ENCODE measurements at regions not wholly inside any gene's neighbourhood (a gene's known extent, or its start where the extent isn't known, plus 50 kb on each side); places are given as distances from the start of the nearest gene placed in this dataset.

DNA sequence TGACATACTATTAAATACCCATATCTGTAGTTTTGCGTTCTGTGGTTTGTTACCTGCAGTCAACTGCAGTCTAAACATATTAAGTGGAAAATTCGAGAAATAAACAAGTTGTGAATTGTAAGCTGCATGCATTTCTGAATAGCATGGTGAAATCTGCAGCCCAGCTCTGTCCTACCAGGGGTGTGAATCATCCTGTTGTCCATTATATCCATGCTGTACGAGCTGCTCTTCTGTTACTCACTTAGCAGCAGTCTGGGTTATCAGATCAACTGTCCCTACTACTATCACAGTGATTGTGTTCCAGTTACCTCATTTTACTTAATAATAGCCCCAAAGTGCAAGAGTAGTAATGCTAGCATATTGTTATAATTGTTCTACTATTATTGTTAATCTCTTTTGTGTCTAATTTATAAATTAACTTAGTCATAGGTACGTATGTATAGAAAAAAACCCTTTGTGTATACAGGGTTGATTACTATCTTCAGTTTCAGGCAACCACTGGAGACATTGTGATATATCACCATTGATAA is 173.7 kb upstream of the FAT4 start:
- DNase-seq = no peak

- no peak for DNase-seq
These were observed 179.1 kb upstream of the FAT4 start for GRCh38 chr4:125135652-125136051.

DNA sequence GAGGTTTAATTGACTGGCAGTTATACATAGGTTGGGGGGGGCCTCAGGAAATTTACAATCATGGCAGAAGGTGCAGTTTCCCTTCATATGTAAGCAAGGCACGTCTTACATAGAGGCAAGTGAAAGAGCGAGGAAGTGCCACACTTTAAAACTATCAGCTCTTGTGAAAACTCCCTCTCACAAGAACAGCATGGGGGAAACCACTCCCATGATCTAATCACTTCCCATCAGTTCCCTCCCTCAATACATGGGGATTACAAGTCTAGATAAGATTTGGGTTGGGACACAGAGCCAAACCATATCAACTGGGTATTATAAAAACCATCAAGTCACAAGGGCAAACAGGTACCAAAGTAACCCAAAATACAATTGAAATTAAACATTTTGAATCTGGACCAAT is 182.0 kb upstream of the FAT4 start:
- DNase-seq = no peak

- DNase-seq = no peak
These were observed 182.7 kb upstream of the FAT4 start for GRCh38 chr4:125131891-125132680.

GRCh38 chr4:125125276-125125675 is 189.5 kb upstream of the FAT4 start:
- DNase-seq = no peak

GRCh38 chr4:125123570-125124109 is 191.1 kb upstream of the FAT4 start:
- DNase-seq = peak; percentile 75

- DNase-seq = no peak
These were observed 193.2 kb upstream of the FAT4 start for GRCh38 chr4:125121581-125121980.

DNA sequence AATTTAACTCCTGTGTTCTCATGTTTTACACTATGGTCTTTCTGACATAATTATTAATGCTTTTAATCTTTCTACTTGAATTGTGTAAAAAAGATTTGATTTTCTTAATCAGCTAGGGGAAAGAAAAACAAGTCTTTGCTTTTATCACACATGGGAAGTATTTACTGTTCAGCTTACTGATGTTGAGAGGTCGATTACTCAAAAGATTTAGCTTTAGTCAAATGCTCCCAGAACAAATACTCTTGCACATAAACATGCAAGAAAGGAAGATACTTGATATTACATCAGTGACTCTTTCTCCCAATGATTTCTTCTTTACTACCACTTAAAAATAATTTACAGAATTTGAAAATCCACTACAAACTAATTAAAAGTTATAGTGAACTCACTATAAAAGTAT is 198.3 kb upstream of the FAT4 start:
- no peak for DNase-seq

DNA sequence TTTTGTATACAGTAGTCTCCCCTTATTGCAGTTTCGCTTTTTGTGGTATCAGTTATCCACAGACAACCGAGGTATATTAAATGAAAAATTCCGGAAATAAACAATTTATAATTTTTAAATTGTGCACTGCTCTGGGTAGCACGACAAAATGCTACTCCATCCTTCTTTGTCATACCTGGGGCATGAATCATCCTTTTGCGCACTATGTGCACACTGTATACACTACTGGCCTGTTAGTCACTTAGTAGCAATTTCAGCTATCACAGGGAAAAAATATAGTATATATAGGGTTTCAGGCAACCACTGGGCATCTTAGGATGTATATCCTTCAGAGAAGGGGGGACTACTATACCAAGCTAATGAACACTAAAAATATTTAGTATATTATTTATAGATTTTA is 198.8 kb upstream of the FAT4 start:
- DNase-seq = no peak

GRCh38 chr4:125115476-125115875 is 199.3 kb upstream of the FAT4 start:
- no peak for DNase-seq

DNA sequence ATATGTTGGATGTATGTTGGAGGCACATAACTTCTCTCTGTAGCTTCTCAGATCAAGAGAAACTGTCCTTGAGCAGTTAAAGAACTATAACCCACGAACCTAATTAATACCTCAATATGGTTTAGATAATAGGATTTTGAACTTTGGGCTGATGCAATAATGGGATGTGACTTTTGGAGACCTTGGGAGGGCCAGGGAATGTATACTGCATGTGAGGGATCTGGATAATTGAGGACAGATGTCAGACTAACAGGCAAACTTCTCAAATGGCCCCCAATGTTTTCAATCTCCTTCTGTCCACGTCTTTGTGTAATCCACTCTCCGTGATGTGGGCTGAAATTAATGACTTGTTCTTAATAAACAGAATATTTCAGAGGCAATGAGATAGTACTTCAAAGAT is 202.2 kb upstream of the FAT4 start:
- no peak for DNase-seq

- DNase-seq = no peak
These were observed 203.4 kb upstream of the FAT4 start for GRCh38 chr4:125111323-125111722.

GRCh38 chr4:125105561-125105960 is 209.2 kb upstream of the FAT4 start:
- DNase-seq = no peak

DNA sequence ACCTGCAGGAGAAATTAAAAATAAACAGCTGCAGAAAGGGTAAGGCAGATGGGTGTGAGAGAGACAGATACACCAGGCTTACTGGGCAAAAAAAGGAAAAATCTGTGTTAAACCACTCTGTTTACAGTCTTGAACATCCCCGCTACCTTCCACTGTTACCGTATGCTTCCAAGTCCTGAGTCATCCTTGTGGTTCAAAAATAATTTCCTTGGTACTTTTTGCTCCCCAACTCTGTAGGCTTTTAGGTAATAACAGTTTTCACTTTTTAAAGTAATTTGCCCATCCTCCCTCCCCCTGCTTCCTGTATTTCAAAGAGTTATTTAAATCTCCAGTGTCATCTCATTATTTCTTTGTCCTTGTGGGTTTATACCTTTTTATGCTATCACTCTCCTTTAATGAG is 210.1 kb upstream of the FAT4 start:
- DNase-seq = no peak

- no peak for DNase-seq
These were observed 213.0 kb upstream of the FAT4 start for GRCh38 chr4:125101719-125102118.

DNA sequence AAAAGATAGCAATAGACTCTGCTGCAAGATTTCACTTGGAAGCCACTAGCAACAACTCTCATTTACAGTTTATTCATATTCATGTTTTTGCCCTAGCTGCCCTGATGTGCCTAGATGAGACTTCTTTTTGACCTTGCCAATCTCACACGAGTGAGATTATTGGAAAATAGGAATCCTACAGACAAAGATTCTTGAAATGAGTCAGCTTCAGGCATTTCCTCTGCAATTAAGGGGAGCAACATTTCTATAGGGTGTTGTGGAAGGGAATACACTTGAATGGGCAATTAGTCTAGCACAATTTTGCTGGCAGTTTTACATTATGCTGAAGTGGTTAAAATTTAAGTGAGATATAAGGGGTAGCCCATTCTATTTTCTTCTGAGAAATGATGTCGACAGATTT is 217.0 kb upstream of the FAT4 start:
- DNase-seq = no peak

DNA sequence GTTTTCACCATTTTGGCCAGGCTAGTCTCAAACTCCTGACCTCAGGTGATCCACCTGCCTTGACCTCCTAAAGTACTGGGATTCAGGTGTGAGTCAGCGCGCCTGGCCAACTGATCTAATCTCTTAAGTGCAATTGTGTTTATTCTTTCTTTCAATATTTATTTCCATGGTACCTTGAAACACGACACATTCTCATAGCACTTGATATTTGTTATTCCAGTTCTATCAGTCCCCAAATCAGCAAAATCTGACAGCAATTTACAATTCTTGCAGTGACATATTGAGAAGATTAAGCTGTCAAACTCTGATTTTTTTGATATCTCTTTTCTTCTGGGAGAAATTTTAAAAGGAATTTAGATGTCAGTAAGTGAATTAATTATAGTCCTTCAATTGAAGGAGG is 218.1 kb upstream of the FAT4 start:
- no peak for DNase-seq

DNA sequence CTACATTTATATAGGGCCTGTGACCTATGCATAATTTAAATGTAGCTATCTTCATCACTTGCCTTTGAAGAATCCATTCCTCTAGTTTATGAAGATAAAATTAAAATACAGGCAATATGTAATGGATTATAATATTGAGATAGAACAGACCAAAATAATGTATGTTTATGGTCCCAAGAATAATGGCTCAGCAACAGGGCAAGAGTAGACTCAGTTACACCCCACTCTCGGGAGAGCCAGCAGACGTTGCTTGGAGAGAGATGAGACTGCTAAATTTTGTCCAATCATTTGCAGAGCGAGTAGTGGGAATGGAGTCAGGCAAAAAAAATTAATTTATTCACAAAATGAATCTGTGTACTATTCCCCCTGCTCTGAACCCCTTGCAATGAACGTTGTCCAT is 223.2 kb upstream of the FAT4 start:
- DNase-seq = no peak

DNA sequence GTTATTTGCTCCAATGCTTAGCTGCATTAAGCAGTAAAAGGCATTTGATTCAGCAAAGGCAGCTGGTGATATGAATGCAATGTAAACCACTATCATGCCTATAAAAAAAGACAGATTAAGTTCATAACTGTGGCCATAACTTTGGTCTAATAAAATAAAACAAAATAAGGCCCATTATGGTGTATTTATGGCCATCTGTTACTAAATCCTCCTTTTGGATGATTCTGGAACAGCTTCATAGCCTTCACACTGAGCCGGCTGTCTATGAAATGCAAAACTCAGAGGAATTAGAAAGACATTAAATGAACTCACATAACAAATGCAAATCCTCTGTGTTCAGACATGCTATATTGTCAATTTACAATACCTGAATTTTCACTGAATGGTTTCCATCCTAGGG is 223.7 kb upstream of the FAT4 start:
- DNase-seq = no peak

DNA sequence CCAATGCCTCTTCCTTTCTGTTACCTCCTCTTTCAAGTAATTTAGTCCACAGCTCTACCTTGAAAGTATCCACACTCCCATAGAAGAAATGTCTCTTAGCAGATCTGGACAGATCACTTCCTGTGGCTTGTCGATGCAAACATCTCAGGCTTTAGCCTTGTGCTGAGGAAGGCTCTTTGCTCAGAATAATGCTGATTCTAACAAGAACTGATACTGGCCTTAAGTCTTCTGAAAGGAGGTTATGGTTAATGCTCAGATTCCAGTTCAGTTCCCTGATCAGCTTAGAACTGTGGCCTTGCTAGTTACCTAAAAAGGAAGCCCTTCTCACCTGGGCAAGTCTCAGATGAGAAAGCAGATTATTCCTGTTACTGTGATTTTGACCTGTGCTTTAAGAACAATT is 230.1 kb upstream of the FAT4 start:
- no peak for DNase-seq

GRCh38 chr4:125082729-125083417 is 231.9 kb upstream of the FAT4 start:
- DNase-seq = no peak

- no peak for DNase-seq
These were observed 242.5 kb upstream of the FAT4 start for GRCh38 chr4:125072269-125072668.

GRCh38 chr4:125070861-125071260 is 243.9 kb upstream of the FAT4 start:
- DNase-seq = no peak
